Testis (tissue), 2 donors: ENCODE measurements at regions not wholly inside any gene's neighbourhood (a gene's known extent, or its start where the extent isn't known, plus 50 kb on each side); places are given as distances from the start of the nearest gene placed in this dataset.

ENCODE experiments used
- DNase-seq: peaks from one replicate; pipeline ENCODE4 v3.0.0-alpha.2; 2019
- H3K27ac ChIP-seq, 2 donors: fragments of 200-600 bp; sonication (generic); one replicate each; pipeline ENCODE4 v1.5.1; 2019
- H3K27me3 ChIP-seq: fragments of 200-600 bp; sonication (generic); one replicate; pipeline ENCODE4 v1.5.1; 2019
- H3K36me3 ChIP-seq: fragments of 200-600 bp; sonication (generic); one replicate; pipeline ENCODE4 v1.5.1; 2017; ENCODE audit warnings: low read depth; ENCODE audit errors: missing control alignments
- H3K4me1 ChIP-seq: fragments of 200-600 bp; sonication (generic); one replicate; pipeline ENCODE4 v1.5.1; 2019
- H3K4me3 ChIP-seq, 2 donors: fragments of 200-600 bp; sonication (generic); one replicate each; pipeline ENCODE4 v1.5.1; 2017 to 2019
- H3K9me3 ChIP-seq: fragments of 200-600 bp; sonication (generic); one replicate; pipeline ENCODE4 v1.5.1; 2017
- CTCF ChIP-seq, 3 experiments: fragments of 450-650 bp in 2 of 3; fragments of 200-600 bp in 1 of 3; sonication (generic) in 1 of 3; IDR thresholded peaks; one replicate each; pipeline ENCODE4 v1.5.1; 2016 to 2019; ENCODE audit warnings: antibody characterized with exemption in 3 of 3, mild to moderate bottlenecking in 2 of 3, moderate library complexity in 1 of 3
- POLR2A ChIP-seq: fragments of 450-650 bp; IDR thresholded peaks from one replicate; pipeline ENCODE4 v1.6.1; 2017; ENCODE audit warnings: antibody characterized with exemption, mild to moderate bottlenecking, moderate library complexity
- WGBS, 2 donors: methylation state at CpG; one replicate each; pipeline ENCODE4 v1.1.5; 2018; 5-methylcytosine and 5-hydroxymethylcytosine counted together
- intact Hi-C: fragments of 100-400 bp; cut with DNase I; formaldehyde crosslinking; loops from one replicate; pipeline ENCODE4 v1.15.1; 2023; ENCODE audit warnings: low total_unique reads

DNA sequence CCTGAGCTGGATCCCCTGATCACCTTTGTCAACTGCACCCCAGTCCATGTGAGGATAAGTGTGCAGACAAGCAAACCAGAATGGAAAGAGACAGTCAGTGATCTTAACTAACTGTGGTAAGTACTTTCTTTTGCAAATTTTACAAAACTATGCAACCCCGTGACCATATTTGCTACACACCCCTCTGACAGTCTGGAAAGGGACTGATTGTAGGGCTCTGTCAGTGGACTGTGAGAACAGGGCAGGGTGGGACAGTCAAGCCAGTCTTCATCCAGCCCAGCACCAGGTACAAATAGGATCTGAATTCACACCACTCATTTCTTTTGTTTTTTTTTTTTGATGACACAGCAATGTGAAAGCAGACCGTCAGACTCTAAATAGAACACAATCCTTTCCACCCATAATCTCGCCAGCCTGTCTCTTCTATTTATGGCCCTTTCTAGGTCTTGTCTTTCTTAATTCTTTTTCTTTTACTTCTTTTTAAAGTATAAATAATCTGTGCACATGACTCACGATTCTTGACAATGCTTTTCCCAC, 165.6 kb downstream of the ARL6IP6 start:
- no peak for DNase-seq
- WGBS, 2 donors = 71 to 72% methylated on average over 4 of the region's 4 CpGs
- intact Hi-C loops = no loop called here
- H3K27me3 ChIP-seq = no peaks in the 10 kb centered on the region
- H3K36me3 ChIP-seq = no peaks in the 10 kb centered on the region
- TF ChIP-seq CTCF (IDR thresholded peaks at IDR 0.05) (no peak), POLR2A (no peak)
- no peaks in the 10 kb centered on the region for H3K9me3 ChIP-seq
- H3K4me1 ChIP-seq = no peaks in the 10 kb centered on the region
- H3K27ac ChIP-seq = no peak overlapping the region
- no peak overlapping the region for H3K4me3 ChIP-seq

GRCh38 chr2:152881527-152881926, 163.1 kb downstream of the ARL6IP6 start:
- DNase-seq = no peak

DNA sequence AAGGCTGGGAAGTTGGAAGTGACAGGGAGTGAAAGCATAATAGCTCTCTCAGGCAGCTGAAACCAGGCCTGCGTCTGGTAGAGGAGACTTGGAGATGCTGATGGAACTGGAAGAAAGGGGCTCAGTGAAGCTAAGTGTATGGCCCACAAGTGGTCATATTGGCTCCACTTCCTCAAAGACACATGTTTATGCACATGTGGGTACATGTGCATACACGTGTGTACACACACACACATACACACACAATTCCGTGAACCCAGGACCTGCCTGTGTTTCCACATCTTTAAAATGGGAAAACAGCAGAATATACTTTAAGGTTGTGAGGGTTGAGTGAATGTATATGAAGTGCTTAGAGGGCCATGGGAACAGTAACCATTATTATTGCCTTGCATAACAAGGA, 160.9 kb downstream of the ARL6IP6 start:
- intact Hi-C loops = no loop called here
- TF ChIP-seq POLR2A (no peak), CTCF (IDR thresholded peaks at IDR 0.05) (no peak)
- Histone ChIP-seq H3K36me3 (no peaks in the 10 kb centered on the region), H3K27me3 (no peaks in the 10 kb centered on the region), H3K4me3 (no peak overlapping the region), H3K4me1 (no peaks in the 10 kb centered on the region), H3K9me3 (no peaks in the 10 kb centered on the region), H3K27ac (no peak overlapping the region)
- no peak for DNase-seq
- 91 to 93% methylated on average over 3 of the region's 3 CpGs for WGBS, 2 donors

More at GRCh38 chr2:152881527-152881926, 163.1 kb downstream of the ARL6IP6 start:
- no peak for TF ChIP-seq POLR2A
- TF ChIP-seq CTCF (IDR thresholded peaks at IDR 0.05) = no peak
- intact Hi-C loops = no loop called here
- no peak overlapping the region for H3K27ac ChIP-seq
- no peaks in the 10 kb centered on the region for H3K36me3 ChIP-seq
- H3K4me3 ChIP-seq = no peak overlapping the region
- no peaks in the 10 kb centered on the region for H3K9me3 ChIP-seq
- H3K4me1 ChIP-seq = no peaks in the 10 kb centered on the region
- no peaks in the 10 kb centered on the region for H3K27me3 ChIP-seq

GRCh38 chr2:152875701-152876695, 157.6 kb downstream of the ARL6IP6 start:
- Histone ChIP-seq H3K4me3 (no peak overlapping the region), H3K27me3 (no peaks in the 10 kb centered on the region), H3K9me3 (no peaks in the 10 kb centered on the region), H3K4me1 (no peaks in the 10 kb centered on the region), H3K36me3 (no peaks in the 10 kb centered on the region), H3K27ac (no peak overlapping the region)
- DNase-seq = no peak
- intact Hi-C loops = no loop called here
- WGBS, 2 donors = 67 to 73% methylated on average over 6 of the region's 6 CpGs
- TF ChIP-seq CTCF (IDR thresholded peaks at IDR 0.05) = no peak
- no peak for TF ChIP-seq POLR2A
